Stimulated activated CD4-positive, alpha-beta T cell treated with anti-CD3 and anti-CD28 coated beads, Interleukin-12 subunit alpha, Interleukin-12 subunit beta, amount 100 ng/mL, for 4 hours (primary cell): ENCODE measurements at regions not wholly inside any gene's neighbourhood (a gene's known extent, or its start where the extent isn't known, plus 50 kb on each side); places are given as distances from the start of the nearest gene placed in this dataset.

ENCODE experiments used
- DNase-seq: peaks from one replicate; pipeline ENCODE4 v3.0.0-alpha.2; 2020

- no peak for DNase-seq
These were observed 127.6 kb upstream of the TMCC3 start for GRCh38 chr12:94777936-94778335.

- no peak for DNase-seq
These were observed 125.4 kb upstream of the TMCC3 start for GRCh38 chr12:94775710-94776109.

GRCh38 chr12:94771741-94772140 lies 121.4 kb upstream of the TMCC3 start:
- no peak for DNase-seq

- no peak for DNase-seq
These were observed 120.8 kb upstream of the TMCC3 start for GRCh38 chr12:94771199-94771598.

GRCh38 chr12:94770791-94771190 lies 120.4 kb upstream of the TMCC3 start:
- DNase-seq, result no peak

- DNase-seq, result no peak
These were observed 119.7 kb upstream of the TMCC3 start for GRCh38 chr12:94769776-94770759.

- no peak for DNase-seq
These were observed 118.7 kb upstream of the TMCC3 start for GRCh38 chr12:94769047-94769420.

GRCh38 chr12:94768398-94769046 lies 118.2 kb upstream of the TMCC3 start:
- no peak for DNase-seq

GRCh38 chr12:94767956-94768355 lies 117.6 kb upstream of the TMCC3 start:
- no peak for DNase-seq

GRCh38 chr12:94766397-94766796 lies 116.0 kb upstream of the TMCC3 start:
- DNase-seq, result no peak

- no peak for DNase-seq
These were observed 113.1 kb upstream of the TMCC3 start for GRCh38 chr12:94763462-94763861.

GRCh38 chr12:94762943-94763342 lies 112.6 kb upstream of the TMCC3 start:
- no peak for DNase-seq

GRCh38 chr12:94762259-94762942 lies 112.0 kb upstream of the TMCC3 start:
- no peak for DNase-seq

GRCh38 chr12:94761559-94761958 lies 111.2 kb upstream of the TMCC3 start:
- no peak for DNase-seq

GRCh38 chr12:94760786-94761185 lies 110.4 kb upstream of the TMCC3 start:
- no peak for DNase-seq

GRCh38 chr12:94756789-94757188 lies 106.4 kb upstream of the TMCC3 start:
- DNase-seq, result no peak

- DNase-seq, result no peak
These were observed 105.2 kb upstream of the TMCC3 start for GRCh38 chr12:94755598-94755997.

- DNase-seq, result no peak
These were observed 104.3 kb upstream of the TMCC3 start for GRCh38 chr12:94754653-94755052.

- DNase-seq, result no peak
These were observed 102.8 kb upstream of the TMCC3 start for GRCh38 chr12:94753036-94753679.

- no peak for DNase-seq
These were observed 100.5 kb upstream of the TMCC3 start for GRCh38 chr12:94750864-94751263.

GRCh38 chr12:94749890-94750289 lies 99.5 kb upstream of the TMCC3 start:
- DNase-seq, result no peak

- no peak for DNase-seq
These were observed 99.1 kb upstream of the TMCC3 start for GRCh38 chr12:94749455-94749854.
